B cell (primary cell): ENCODE measurements at regions not wholly inside any gene's neighbourhood (a gene's known extent, or its start where the extent isn't known, plus 50 kb on each side); places are given as distances from the start of the nearest gene placed in this dataset.

Experiments
- EZH2 ChIP-seq: IDR thresholded peaks from 2 replicates; pipeline ENCODE4 v1.6.1; 2012; ENCODE audit warnings: borderline replicate concordance, low read depth, mild to moderate bottlenecking, moderate library complexity, low read length; ENCODE audit not compliant: insufficient read depth, poor library complexity, severe bottlenecking
- TF ChIP-seq, protein P1 (sequence below): fragments of 200-600 bp; IDR thresholded peaks from one replicate; pipeline ENCODE4 v1.8.0; 2022; ENCODE audit warnings: antibody characterized with exemption, mild to moderate bottlenecking

DNA sequence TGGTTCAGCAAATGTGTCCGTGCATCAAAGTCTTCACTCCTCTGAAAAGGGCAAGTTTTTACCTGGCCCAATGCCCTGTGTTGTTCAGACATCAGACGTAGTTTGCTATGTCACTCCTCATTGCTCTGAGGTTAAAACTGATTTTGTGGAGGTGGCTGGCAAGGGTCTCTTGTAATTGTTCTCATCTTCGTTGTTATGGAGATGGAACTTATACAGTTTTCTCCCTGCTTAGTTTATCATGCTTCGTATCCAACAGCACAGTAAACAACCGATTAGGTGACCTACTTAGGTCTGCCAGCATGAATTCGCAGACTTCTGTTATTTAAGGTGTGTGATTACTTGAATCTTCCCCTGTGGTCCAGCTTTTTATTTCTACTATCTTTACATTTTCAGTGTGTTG is 274.1 kb upstream of the SMIM30 start:
- TF ChIP-seq EZH2, result no peak
- TF ChIP-seq, protein P1, sequence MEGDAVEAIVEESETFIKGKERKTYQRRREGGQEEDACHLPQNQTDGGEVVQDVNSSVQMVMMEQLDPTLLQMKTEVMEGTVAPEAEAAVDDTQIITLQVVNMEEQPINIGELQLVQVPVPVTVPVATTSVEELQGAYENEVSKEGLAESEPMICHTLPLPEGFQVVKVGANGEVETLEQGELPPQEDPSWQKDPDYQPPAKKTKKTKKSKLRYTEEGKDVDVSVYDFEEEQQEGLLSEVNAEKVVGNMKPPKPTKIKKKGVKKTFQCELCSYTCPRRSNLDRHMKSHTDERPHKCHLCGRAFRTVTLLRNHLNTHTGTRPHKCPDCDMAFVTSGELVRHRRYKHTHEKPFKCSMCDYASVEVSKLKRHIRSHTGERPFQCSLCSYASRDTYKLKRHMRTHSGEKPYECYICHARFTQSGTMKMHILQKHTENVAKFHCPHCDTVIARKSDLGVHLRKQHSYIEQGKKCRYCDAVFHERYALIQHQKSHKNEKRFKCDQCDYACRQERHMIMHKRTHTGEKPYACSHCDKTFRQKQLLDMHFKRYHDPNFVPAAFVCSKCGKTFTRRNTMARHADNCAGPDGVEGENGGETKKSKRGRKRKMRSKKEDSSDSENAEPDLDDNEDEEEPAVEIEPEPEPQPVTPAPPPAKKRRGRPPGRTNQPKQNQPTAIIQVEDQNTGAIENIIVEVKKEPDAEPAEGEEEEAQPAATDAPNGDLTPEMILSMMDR, result no peak
